Parathyroid adenoma (tissue), 2 donors: ENCODE measurements at regions not wholly inside any gene's neighbourhood (a gene's known extent, or its start where the extent isn't known, plus 50 kb on each side); places are given as distances from the start of the nearest gene placed in this dataset.

Experiments
- H2AFZ ChIP-seq: fragments of 300-600 bp; sonication (generic); one replicate; pipeline ENCODE4 v1.7.0; 2017; ENCODE audit warnings: antibody characterized with exemption, mild to moderate bottlenecking
- H3K27ac ChIP-seq: fragments of 300-600 bp; sonication (generic); one replicate; pipeline ENCODE4 v1.7.0; 2017
- H3K27me3 ChIP-seq: fragments of 300-600 bp; sonication (generic); one replicate; pipeline ENCODE4 v1.7.0; 2017; ENCODE audit warnings: low read length; ENCODE audit not compliant: control insufficient read depth, insufficient read depth
- H3K36me3 ChIP-seq: fragments of 300-600 bp; sonication (generic); one replicate; pipeline ENCODE4 v1.7.0; 2017; ENCODE audit warnings: low read length; ENCODE audit not compliant: control insufficient read depth, insufficient read depth
- H3K4me1 ChIP-seq: fragments of 300-600 bp; sonication (generic); one replicate; pipeline ENCODE4 v1.7.0; 2017; ENCODE audit warnings: control low read depth
- H3K4me2 ChIP-seq: fragments of 300-600 bp; sonication (generic); one replicate; pipeline ENCODE4 v1.7.0; 2017; ENCODE audit warnings: low read length
- H3K4me3 ChIP-seq: fragments of 300-600 bp; sonication (generic); one replicate; pipeline ENCODE4 v1.7.0; 2017; ENCODE audit warnings: low read depth, low read length
- H3K79me2 ChIP-seq: fragments of 300-600 bp; sonication (generic); one replicate; pipeline ENCODE4 v1.7.0; 2017; ENCODE audit warnings: control low read depth
- H3K9ac ChIP-seq: fragments of 300-600 bp; sonication (generic); one replicate; pipeline ENCODE4 v1.7.0; 2017; ENCODE audit warnings: mild to moderate bottlenecking
- H3K9me3 ChIP-seq: fragments of 300-600 bp; sonication (generic); one replicate; pipeline ENCODE4 v1.7.0; 2017; ENCODE audit warnings: low read length; ENCODE audit not compliant: control insufficient read depth
- TF ChIP-seq, protein P1 (sequence below): fragments of 300-600 bp; sonication (generic); IDR thresholded peaks from one replicate; pipeline ENCODE4 v1.7.0; 2017; ENCODE audit warnings: antibody characterized with exemption, mild to moderate bottlenecking
- donor health status: primary hyperparathyroidism.

DNA sequence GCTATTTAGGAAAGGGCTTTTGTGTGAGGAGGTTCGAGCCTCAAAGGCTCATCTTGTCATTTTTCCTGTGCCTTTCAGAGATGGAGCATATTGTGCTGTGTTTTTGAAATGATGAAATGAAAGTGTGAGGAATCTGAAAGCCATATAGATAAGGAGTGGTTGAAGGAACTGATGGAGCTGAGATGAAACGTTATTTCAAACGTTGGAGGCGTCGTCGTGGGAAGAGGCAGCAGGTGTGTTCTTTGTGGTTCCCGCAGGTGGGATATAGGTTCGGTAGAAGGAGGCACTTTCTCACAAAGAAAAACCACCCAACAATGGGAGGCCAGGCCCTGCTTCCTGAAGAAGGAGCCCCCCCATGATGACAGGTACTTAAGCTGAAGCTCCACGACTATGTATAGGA is 83.2 kb upstream of the SNAP25 start:
- Histone ChIP-seq H3K27me3 (no peaks in the 10 kb centered on the region), H3K4me3 (no peak overlapping the region), H3K4me2 (no peak overlapping the region), H3K9me3 (no peaks in the 10 kb centered on the region), H3K79me2 (no peaks in the 10 kb centered on the region), H3K27ac (peak overlapping the region; percentile 99), H3K4me1 (peaks cover 74% of the 10 kb centered on the region), H3K9ac (no peak overlapping the region), H3K36me3 (no peaks in the 10 kb centered on the region), H2AFZ (no peak overlapping the region)
- TF ChIP-seq, protein P1, sequence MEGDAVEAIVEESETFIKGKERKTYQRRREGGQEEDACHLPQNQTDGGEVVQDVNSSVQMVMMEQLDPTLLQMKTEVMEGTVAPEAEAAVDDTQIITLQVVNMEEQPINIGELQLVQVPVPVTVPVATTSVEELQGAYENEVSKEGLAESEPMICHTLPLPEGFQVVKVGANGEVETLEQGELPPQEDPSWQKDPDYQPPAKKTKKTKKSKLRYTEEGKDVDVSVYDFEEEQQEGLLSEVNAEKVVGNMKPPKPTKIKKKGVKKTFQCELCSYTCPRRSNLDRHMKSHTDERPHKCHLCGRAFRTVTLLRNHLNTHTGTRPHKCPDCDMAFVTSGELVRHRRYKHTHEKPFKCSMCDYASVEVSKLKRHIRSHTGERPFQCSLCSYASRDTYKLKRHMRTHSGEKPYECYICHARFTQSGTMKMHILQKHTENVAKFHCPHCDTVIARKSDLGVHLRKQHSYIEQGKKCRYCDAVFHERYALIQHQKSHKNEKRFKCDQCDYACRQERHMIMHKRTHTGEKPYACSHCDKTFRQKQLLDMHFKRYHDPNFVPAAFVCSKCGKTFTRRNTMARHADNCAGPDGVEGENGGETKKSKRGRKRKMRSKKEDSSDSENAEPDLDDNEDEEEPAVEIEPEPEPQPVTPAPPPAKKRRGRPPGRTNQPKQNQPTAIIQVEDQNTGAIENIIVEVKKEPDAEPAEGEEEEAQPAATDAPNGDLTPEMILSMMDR, result no peak

DNA sequence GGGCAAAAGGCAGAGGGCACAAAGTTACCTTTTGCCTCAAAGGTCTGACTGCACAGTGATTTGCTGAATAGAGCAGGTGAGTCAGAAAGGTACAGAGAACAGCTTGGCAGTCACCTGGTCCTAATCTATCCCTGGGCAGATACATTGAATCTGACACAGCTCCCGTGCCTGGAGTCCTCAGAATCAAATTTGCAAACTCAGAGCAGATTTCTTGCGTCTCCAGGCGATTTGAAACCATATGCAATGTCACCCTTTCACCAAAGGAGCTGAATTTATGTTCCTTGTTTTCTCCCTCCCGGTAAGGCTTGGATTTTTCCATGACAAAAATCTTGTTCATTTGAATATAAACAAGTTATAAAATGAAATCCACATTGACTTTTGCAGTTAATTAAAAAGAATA is 81.6 kb upstream of the SNAP25 start:
- Histone ChIP-seq H3K4me1 (peaks cover 63% of the 10 kb centered on the region), H3K9me3 (no peaks in the 10 kb centered on the region), H3K36me3 (no peaks in the 10 kb centered on the region), H3K79me2 (no peaks in the 10 kb centered on the region), H3K27ac (peak overlapping the region; percentile 99), H3K4me3 (no peak overlapping the region), H3K9ac (no peak overlapping the region), H3K4me2 (no peak overlapping the region), H2AFZ (peak overlapping the region; percentile 71), H3K27me3 (no peaks in the 10 kb centered on the region)
- TF ChIP-seq, protein P1, result no peak

DNA sequence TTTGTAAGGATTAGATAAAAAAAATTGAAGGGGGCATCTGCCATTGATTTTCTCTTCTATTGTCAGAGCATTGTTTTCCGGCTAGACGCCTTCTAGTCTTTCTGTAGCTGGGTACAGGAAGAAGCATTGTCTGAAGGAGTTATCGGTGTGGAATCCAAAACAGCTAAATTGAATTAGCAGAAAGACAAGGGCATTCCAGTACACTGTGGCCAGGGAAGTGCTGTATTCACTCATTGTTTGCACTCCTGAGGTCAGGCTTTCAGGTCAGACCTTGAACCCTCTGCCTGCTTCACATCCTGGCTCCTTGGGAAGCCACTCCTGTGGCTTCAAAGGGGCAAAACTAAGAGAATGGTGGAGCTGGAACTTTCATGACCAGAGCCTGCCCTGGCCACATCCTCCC is 81.1 kb upstream of the SNAP25 start:
- no peaks in the 10 kb centered on the region for H3K27me3 ChIP-seq
- TF ChIP-seq, protein P1, result no peak
- peak overlapping the region; percentile 71 for H2AFZ ChIP-seq
- no peak overlapping the region for H3K4me2 ChIP-seq
- H3K4me1 ChIP-seq, result peaks cover 58% of the 10 kb centered on the region
- no peaks in the 10 kb centered on the region for H3K9me3 ChIP-seq
- H3K4me3 ChIP-seq, result no peak overlapping the region
- H3K27ac ChIP-seq, result peak overlapping the region; percentile 99
- no peaks in the 10 kb centered on the region for H3K36me3 ChIP-seq
- H3K9ac ChIP-seq, result no peak overlapping the region
- no peaks in the 10 kb centered on the region for H3K79me2 ChIP-seq

DNA sequence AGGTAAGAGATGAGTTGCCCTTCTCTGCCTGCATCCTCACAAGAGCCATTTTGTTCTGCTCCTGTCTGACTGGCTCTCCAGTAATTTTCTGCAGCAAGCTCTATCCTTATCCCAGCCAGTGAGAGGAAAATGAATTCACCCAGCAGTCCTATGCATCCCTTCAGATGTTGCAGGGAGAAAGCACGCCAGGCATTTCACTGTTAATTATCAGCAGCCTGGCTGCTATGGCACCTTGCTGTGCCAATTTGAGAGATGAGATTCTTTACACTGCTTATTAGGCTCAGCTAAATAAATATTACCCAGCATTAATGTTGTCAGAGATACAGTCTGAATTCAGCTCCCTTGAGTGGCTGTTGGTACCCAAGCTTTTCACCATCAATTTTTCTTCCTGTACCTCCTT is 61.1 kb upstream of the SNAP25 start:
- Histone ChIP-seq H3K4me3 (no peak overlapping the region), H3K27ac (no peak overlapping the region), H2AFZ (no peak overlapping the region), H3K9ac (no peak overlapping the region), H3K4me1 (no peaks in the 10 kb centered on the region), H3K9me3 (no peaks in the 10 kb centered on the region), H3K79me2 (no peaks in the 10 kb centered on the region), H3K27me3 (no peaks in the 10 kb centered on the region), H3K4me2 (no peak overlapping the region), H3K36me3 (no peaks in the 10 kb centered on the region)
- TF ChIP-seq, protein P1, result no peak

DNA sequence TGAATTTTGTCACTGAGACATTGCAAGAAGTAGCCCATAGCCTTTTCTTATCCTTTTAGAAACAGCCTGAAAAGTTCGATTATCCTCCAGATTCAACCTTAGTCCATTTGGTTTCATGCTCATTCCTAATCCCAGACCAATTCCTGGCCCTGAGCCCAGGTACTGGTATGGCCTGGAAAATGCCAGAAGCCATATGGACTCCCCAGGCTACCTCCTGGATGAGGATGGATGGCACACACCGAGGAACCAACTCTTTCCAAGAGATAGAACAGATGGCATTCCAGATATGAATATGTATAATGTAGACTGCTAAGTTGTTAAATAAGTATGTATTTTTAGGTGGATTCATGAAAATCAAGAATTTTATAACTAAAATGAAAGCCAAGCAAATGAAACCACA is 51.6 kb upstream of the SNAP25 start:
- H3K27me3 ChIP-seq, result no peaks in the 10 kb centered on the region
- no peak overlapping the region for H3K9ac ChIP-seq
- TF ChIP-seq, protein P1, result no peak
- no peaks in the 10 kb centered on the region for H3K9me3 ChIP-seq
- H3K27ac ChIP-seq, result no peak overlapping the region
- no peaks in the 10 kb centered on the region for H3K79me2 ChIP-seq
- no peak overlapping the region for H2AFZ ChIP-seq
- H3K4me3 ChIP-seq, result no peak overlapping the region
- no peak overlapping the region for H3K4me2 ChIP-seq
- no peaks in the 10 kb centered on the region for H3K36me3 ChIP-seq
- peaks cover 10% of the 10 kb centered on the region for H3K4me1 ChIP-seq
